ENCODE measurements at regions not wholly inside any gene's neighbourhood (a gene's known extent, or its start where the extent isn't known, plus 50 kb on each side); places are given as distances from the start of the nearest gene placed in this dataset.

- TF ChIP-seq CTCF (IDR thresholded peaks at IDR 0.05; ENCODE audit: low read depth, low read length, missing control alignments) = no peak
- no peak for DNase-seq (ENCODE audit: low read depth)
- in situ Hi-C loops (cut with HindIII; ENCODE audit: low sequenced_read_pairs) = no loop called here
- no peak overlapping the region for H3K4me3 ChIP-seq (ENCODE audit: low read depth, low read length)
Observed at GRCh38 chr4:165780735-165781134, 92.3 kb upstream of the TLL1 start.

GRCh38 chr4:165782623-165783022 is 90.4 kb upstream of the TLL1 start:
- H3K4me3 ChIP-seq (ENCODE audit: low read depth, low read length) = no peak overlapping the region
- in situ Hi-C loops (cut with HindIII; ENCODE audit: low sequenced_read_pairs) = no loop called here
- DNase-seq (ENCODE audit: low read depth) = no peak
- TF ChIP-seq CTCF (IDR thresholded peaks at IDR 0.05; ENCODE audit: low read depth, low read length, missing control alignments) = no peak

- no peak for DNase-seq (ENCODE audit: low read depth)
- no peak for TF ChIP-seq CTCF (IDR thresholded peaks at IDR 0.05; ENCODE audit: low read depth, low read length, missing control alignments)
- in situ Hi-C loops (cut with HindIII; ENCODE audit: low sequenced_read_pairs) = no loop called here
Observed at GRCh38 chr4:165783626-165784025, 89.4 kb upstream of the TLL1 start.

GRCh38 chr4:165784672-165785071 is 88.4 kb upstream of the TLL1 start:
- H3K4me3 ChIP-seq (ENCODE audit: low read depth, low read length) = no peak overlapping the region
- no peak for DNase-seq (ENCODE audit: low read depth)
- TF ChIP-seq CTCF (IDR thresholded peaks at IDR 0.05; ENCODE audit: low read depth, low read length, missing control alignments) = no peak
- in situ Hi-C loops (cut with HindIII; ENCODE audit: low sequenced_read_pairs) = no loop called here

More at GRCh38 chr4:165783626-165784025, 89.4 kb upstream of the TLL1 start:
- no peak overlapping the region for H3K4me3 ChIP-seq (ENCODE audit: low read depth, low read length)

GRCh38 chr4:165785337-165785736 is 87.7 kb upstream of the TLL1 start:
- no peak overlapping the region for H3K4me3 ChIP-seq (ENCODE audit: low read depth, low read length)
- no peak for DNase-seq (ENCODE audit: low read depth)
- in situ Hi-C loops (cut with HindIII; ENCODE audit: low sequenced_read_pairs) = no loop called here
- no peak for TF ChIP-seq CTCF (IDR thresholded peaks at IDR 0.05; ENCODE audit: low read depth, low read length, missing control alignments)

GRCh38 chr4:165787516-165788274 is 85.3 kb upstream of the TLL1 start:
- DNase-seq (ENCODE audit: low read depth) = no peak
- TF ChIP-seq CTCF (IDR thresholded peaks at IDR 0.05; ENCODE audit: low read depth, low read length, missing control alignments) = no peak
- no peak overlapping the region for H3K4me3 ChIP-seq (ENCODE audit: low read depth, low read length)
- in situ Hi-C loops (cut with HindIII; ENCODE audit: low sequenced_read_pairs) = no loop called here
